HCT116 (cell line): ENCODE measurements at regions not wholly inside any gene's neighbourhood (a gene's known extent, or its start where the extent isn't known, plus 50 kb on each side); places are given as distances from the start of the nearest gene placed in this dataset.

Source experiments
- ATAC-seq: fragments of 200-7000 bp; cut with Tn5 transposase; 2 replicates; pipeline ENCODE4 v1.9.1; 2020; ENCODE audit warnings: mild to moderate bottlenecking, moderate library complexity
- BruUV-seq: library from RNA; stranded (reverse); fragments of 400-500 nt; replicated peaks from 2 replicates; lab custom pipeline; 2021; lab: Mats Ljungman, UMichigan
- CTCF ChIA-PET: fragments of 300-600 bp; sonication (Branson Sonifier 250); formaldehyde crosslinking; loops from one replicate; lab custom pipeline; 2021; ENCODE audit warnings: antibody characterized with exemption; lab: Charles Lee
- POLR2A ChIA-PET: fragments of 300-600, 350-600 bp; sonication (Branson Sonifier 250); formaldehyde crosslinking; loops from one replicate; lab custom pipeline; 2021; ENCODE audit warnings: antibody characterized with exemption; lab: Charles Lee
- RAD21 ChIA-PET, 2 experiments: fragments of 300-600 bp; sonication (Branson Sonifier 250); formaldehyde crosslinking; loops; one replicate each; lab custom pipeline; 2023; ENCODE audit warnings: low total read pairs in 2 of 2; ENCODE audit not compliant: uncharacterized antibody in 2 of 2, unreplicated experiment in 2 of 2, low non-redundant PET in 1 of 2; lab: Charles Lee
- DNase-seq: peaks from one replicate; pipeline ENCODE4 v3.0.0-alpha.2; 2010; ENCODE audit warnings: low read depth, low spot score
- H2AFZ ChIP-seq: fragments of 200-600 bp; shearing (Covaris generic), sonication (generic); 2 replicates; pipeline ENCODE4 v1.6.1; 2017; ENCODE audit warnings: low read depth, mixed run types, mixed read lengths, antibody characterized with exemption, low read length; ENCODE audit not compliant: poor library complexity, severe bottlenecking
- H3K27ac ChIP-seq: 2 replicates; pipeline ENCODE4 v1.5.1; 2012; ENCODE audit warnings: low read depth, low read length
- H3K27me3 ChIP-seq: fragments of 200-600 bp; sonication (generic); 2 replicates; pipeline ENCODE4 v1.6.1; 2016; ENCODE audit warnings: mixed run types, low read length, mixed read lengths; ENCODE audit not compliant: insufficient read depth
- H3K36me3 ChIP-seq, 2 experiments: fragments of 200-500 bp in 1 of 2; fragments of 200-600 bp in 1 of 2; sonication (Bioruptor generic) in 1 of 2; sonication (generic) in 1 of 2; 2 replicates each; pipeline versions ENCODE4 v1.5.1 to v1.6.1; 2014 to 2016; ENCODE audit warnings: low read length in 2 of 2, inconsistent platforms in 1 of 2, mixed read lengths in 1 of 2, mixed run types in 1 of 2; ENCODE audit not compliant: insufficient read depth in 2 of 2, control insufficient read depth in 1 of 2
- H3K4me1 ChIP-seq, 2 experiments: fragments of 200-600 bp in 1 of 2; sonication (generic) in 1 of 2; 2 replicates each; pipeline versions ENCODE4 v1.5.1 to v1.6.1; 2012 to 2017; ENCODE audit warnings: low read length in 2 of 2, inconsistent platforms in 1 of 2, mild to moderate bottlenecking in 1 of 2, mixed read lengths in 1 of 2, mixed run types in 1 of 2, moderate library complexity in 1 of 2; ENCODE audit not compliant: insufficient read depth in 2 of 2, control insufficient read depth in 1 of 2
- H3K4me2 ChIP-seq: fragments of 200-600 bp; sonication (generic); 2 replicates; pipeline ENCODE4 v1.6.1; 2017; ENCODE audit warnings: mixed run types, low read length, mixed read lengths
- H3K4me3 ChIP-seq, 2 experiments: fragments of 200-600 bp in 1 of 2; sonication (generic) in 1 of 2; replicated peaks in 1 of 2; 2 replicates each; pipeline ENCODE4 v1.5.1; 2011 to 2016; ENCODE audit warnings: low read length in 2 of 2, control low read depth in 1 of 2, low read depth in 1 of 2, mild to moderate bottlenecking in 1 of 2, mixed read lengths in 1 of 2, mixed run types in 1 of 2
- H3K79me2 ChIP-seq: fragments of 200-600 bp; sonication (generic); 2 replicates; pipeline ENCODE4 v1.6.1; 2017; ENCODE audit warnings: mild to moderate bottlenecking, mixed run types, low read length, moderate library complexity, mixed read lengths; ENCODE audit not compliant: insufficient read depth
- H3K9ac ChIP-seq: fragments of 200-600 bp; sonication (generic); 2 replicates; pipeline ENCODE4 v1.6.1; 2016; ENCODE audit warnings: low read length, mixed read lengths
- H3K9me2 ChIP-seq: fragments of 200-600 bp; sonication (generic), shearing (Covaris generic); 2 replicates; pipeline ENCODE4 v1.6.1; 2017; ENCODE audit warnings: mixed run types, mild to moderate bottlenecking, moderate library complexity; ENCODE audit not compliant: insufficient read depth
- H3K9me3 ChIP-seq, 2 experiments: fragments of 200-500 bp in 1 of 2; fragments of 200-600 bp in 1 of 2; sonication (Bioruptor generic) in 1 of 2; sonication (generic) in 1 of 2; 2 replicates each; pipeline ENCODE4 v1.6.1; 2014 to 2017; ENCODE audit warnings: low read length in 2 of 2, mixed read lengths in 2 of 2, inconsistent platforms in 1 of 2, low read depth in 1 of 2, mild to moderate bottlenecking in 1 of 2, mixed run types in 1 of 2, moderate library complexity in 1 of 2; ENCODE audit not compliant: control insufficient read depth in 1 of 2, insufficient read depth in 1 of 2
- H4K20me1 ChIP-seq: fragments of 200-600 bp; sonication (generic), shearing (Covaris generic); 2 replicates; pipeline ENCODE4 v1.6.1; 2017; ENCODE audit warnings: mixed run types, mild to moderate bottlenecking, moderate library complexity; ENCODE audit not compliant: insufficient read depth
- EZH2 ChIP-seq: fragments of 200-600 bp; sonication (generic); IDR thresholded peaks from 2 replicates; pipeline ENCODE4 v1.6.1; 2017; ENCODE audit warnings: antibody characterized with exemption, mixed run types
- EZH2phosphoT487 ChIP-seq: fragments of 200-600 bp; IDR thresholded peaks from 2 replicates; pipeline ENCODE4 v1.6.1; 2018; ENCODE audit warnings: antibody characterized with exemption, borderline replicate concordance
- JUND ChIP-seq: IDR thresholded peaks from 2 replicates; pipeline ENCODE4 v1.6.1; 2012
- MAX ChIP-seq: IDR thresholded peaks from 2 replicates; pipeline ENCODE4 v1.6.1; 2012
- POLR2A ChIP-seq: IDR thresholded peaks from 2 replicates; pipeline ENCODE4 v1.7.0; 2011; ENCODE audit warnings: borderline replicate concordance; ENCODE audit not compliant: insufficient read depth, insufficient read length; ENCODE audit errors: extremely low read depth
- RAD21 ChIP-seq: IDR thresholded peaks from 2 replicates; pipeline ENCODE4 v1.6.1; 2012; ENCODE audit warnings: low read depth, mild to moderate bottlenecking
- SRF ChIP-seq: IDR thresholded peaks from 2 replicates; pipeline ENCODE4 v1.6.1; 2012; ENCODE audit warnings: low read depth
- YY1 ChIP-seq: IDR thresholded peaks from 2 replicates; pipeline ENCODE4 v1.6.1; 2011; ENCODE audit warnings: low read length, low read depth, moderate library complexity, mild to moderate bottlenecking; ENCODE audit not compliant: insufficient replicate concordance; ENCODE audit errors: extremely low read depth
- ZBTB33 ChIP-seq: IDR thresholded peaks from 2 replicates; pipeline ENCODE4 v1.6.1; 2011; ENCODE audit warnings: mild to moderate bottlenecking, low read length, moderate library complexity; ENCODE audit not compliant: insufficient replicate concordance; ENCODE audit errors: extremely low read depth
- ZNF274 ChIP-seq: fragments of 200-500 bp; sonication (Bioruptor generic); IDR thresholded peaks from 2 replicates; pipeline ENCODE4 v1.6.1; 2014; ENCODE audit warnings: mild to moderate bottlenecking, low read depth, low read length, inconsistent platforms
- intact Hi-C: fragments of 100-400 bp; cut with micrococcal nuclease; formaldehyde crosslinking; loops from 2 replicates; pipeline ENCODE4 v1.10.0; 2022
- TF ChIP-seq, protein P1 (sequence below): IDR thresholded peaks from 2 replicates; pipeline ENCODE4 v1.6.1; 2012
- TF ChIP-seq, protein P2 (sequence below), 3 experiments: fragments of 200-600 bp in 1 of 3; sonication (generic) in 1 of 3; IDR thresholded peaks in 2 of 3; conservative IDR thresholded peaks in 1 of 3; 2 replicates each; pipeline ENCODE4 v1.5.1; 2012 to 2017; ENCODE audit warnings: low read depth in 2 of 3, low read length in 2 of 3, antibody characterized with exemption in 1 of 3, borderline replicate concordance in 1 of 3, control low read depth in 1 of 3, mild to moderate bottlenecking in 1 of 3, mixed read lengths in 1 of 3, mixed run types in 1 of 3, moderate library complexity in 1 of 3; ENCODE audit not compliant: insufficient read depth in 1 of 3

DNA sequence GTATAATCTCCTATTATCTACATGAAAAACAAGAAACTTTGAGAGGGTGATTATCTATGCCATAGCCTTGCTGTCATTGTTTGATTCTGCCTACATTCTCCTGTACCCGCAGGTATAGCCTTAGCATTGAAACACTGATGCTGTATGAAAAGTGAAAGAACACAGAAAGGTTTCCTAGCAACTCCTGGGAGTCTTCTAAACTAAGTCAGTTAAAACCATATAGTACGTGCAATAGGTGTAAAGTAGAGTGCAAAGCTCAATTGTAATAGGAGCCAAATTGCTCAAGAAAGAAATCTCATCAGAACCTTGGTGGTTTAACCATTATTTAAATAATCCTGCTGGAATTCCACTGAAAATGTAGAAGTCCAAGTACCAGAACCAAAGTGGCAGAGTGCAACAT is 489.7 kb downstream of the PCDH10 start:
- Histone ChIP-seq H2AFZ (no peak overlapping the region), H3K27ac (no peak overlapping the region), H3K9me3 (no peaks in the 10 kb centered on the region), H3K4me1 (no peaks in the 10 kb centered on the region), H3K4me3 (no peak overlapping the region), H3K36me3 (no peaks in the 10 kb centered on the region), H3K79me2 (no peaks in the 10 kb centered on the region), H3K9me2 (no peaks in the 10 kb centered on the region), H3K9ac (no peak overlapping the region), H4K20me1 (no peaks in the 10 kb centered on the region), H3K27me3 (no peaks in the 10 kb centered on the region), H3K4me2 (no peak overlapping the region)
- TF ChIP-seq JUND (no peak), SRF (no peak), RAD21 (no peak), MAX (no peak), POLR2A (no peak), ZBTB33 (no peak), EZH2 (no peak), ZNF274 (no peak), YY1 (no peak), EZH2phosphoT487 (no peak)
- TF ChIP-seq, protein P1, sequence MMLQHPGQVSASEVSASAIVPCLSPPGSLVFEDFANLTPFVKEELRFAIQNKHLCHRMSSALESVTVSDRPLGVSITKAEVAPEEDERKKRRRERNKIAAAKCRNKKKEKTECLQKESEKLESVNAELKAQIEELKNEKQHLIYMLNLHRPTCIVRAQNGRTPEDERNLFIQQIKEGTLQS: no peak
- TF ChIP-seq, protein P2, sequence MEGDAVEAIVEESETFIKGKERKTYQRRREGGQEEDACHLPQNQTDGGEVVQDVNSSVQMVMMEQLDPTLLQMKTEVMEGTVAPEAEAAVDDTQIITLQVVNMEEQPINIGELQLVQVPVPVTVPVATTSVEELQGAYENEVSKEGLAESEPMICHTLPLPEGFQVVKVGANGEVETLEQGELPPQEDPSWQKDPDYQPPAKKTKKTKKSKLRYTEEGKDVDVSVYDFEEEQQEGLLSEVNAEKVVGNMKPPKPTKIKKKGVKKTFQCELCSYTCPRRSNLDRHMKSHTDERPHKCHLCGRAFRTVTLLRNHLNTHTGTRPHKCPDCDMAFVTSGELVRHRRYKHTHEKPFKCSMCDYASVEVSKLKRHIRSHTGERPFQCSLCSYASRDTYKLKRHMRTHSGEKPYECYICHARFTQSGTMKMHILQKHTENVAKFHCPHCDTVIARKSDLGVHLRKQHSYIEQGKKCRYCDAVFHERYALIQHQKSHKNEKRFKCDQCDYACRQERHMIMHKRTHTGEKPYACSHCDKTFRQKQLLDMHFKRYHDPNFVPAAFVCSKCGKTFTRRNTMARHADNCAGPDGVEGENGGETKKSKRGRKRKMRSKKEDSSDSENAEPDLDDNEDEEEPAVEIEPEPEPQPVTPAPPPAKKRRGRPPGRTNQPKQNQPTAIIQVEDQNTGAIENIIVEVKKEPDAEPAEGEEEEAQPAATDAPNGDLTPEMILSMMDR (IDR thresholded peaks at IDR 0.05 in 2 of 3, conservative IDR thresholded peaks at IDR 0.05 in 1 of 3; ENCODE audit: borderline replicate concordance in 1 of 3, insufficient read depth in 1 of 3, low read depth in 2 of 3, low read length in 2 of 3): no peak
- no peak for ATAC-seq
- no TSS peak for BruUV-seq
- ChIA-PET CTCF (no interaction called here), POLR2A (no interaction called here), RAD21 (no interaction called here)
- intact Hi-C loops: no loop called here
- DNase-seq: no peak
